Right renal cortex interstitium (tissue), 3 donors: ENCODE measurements at regions not wholly inside any gene's neighbourhood (a gene's known extent, or its start where the extent isn't known, plus 50 kb on each side); places are given as distances from the start of the nearest gene placed in this dataset.
"Not testable (repeated sequence)": the region's sequence is repeated elsewhere in the genome, so short reads cannot be mapped to it uniquely, and the experiment has no call there.

ENCODE experiments used
- DNase-seq, 3 donors: peaks; one replicate each; pipeline ENCODE4 v3.0.0-alpha.2; 2013; ENCODE audit warnings: low read depth in 3 of 3, low spot score in 2 of 3

GRCh38 chr5:67792891-67793290, 422.7 kb upstream of the PIK3R1 start:
- DNase-seq, result no peak

- DNase-seq, result no peak
These were observed 425.2 kb upstream of the PIK3R1 start for GRCh38 chr5:67790390-67790789.

DNA sequence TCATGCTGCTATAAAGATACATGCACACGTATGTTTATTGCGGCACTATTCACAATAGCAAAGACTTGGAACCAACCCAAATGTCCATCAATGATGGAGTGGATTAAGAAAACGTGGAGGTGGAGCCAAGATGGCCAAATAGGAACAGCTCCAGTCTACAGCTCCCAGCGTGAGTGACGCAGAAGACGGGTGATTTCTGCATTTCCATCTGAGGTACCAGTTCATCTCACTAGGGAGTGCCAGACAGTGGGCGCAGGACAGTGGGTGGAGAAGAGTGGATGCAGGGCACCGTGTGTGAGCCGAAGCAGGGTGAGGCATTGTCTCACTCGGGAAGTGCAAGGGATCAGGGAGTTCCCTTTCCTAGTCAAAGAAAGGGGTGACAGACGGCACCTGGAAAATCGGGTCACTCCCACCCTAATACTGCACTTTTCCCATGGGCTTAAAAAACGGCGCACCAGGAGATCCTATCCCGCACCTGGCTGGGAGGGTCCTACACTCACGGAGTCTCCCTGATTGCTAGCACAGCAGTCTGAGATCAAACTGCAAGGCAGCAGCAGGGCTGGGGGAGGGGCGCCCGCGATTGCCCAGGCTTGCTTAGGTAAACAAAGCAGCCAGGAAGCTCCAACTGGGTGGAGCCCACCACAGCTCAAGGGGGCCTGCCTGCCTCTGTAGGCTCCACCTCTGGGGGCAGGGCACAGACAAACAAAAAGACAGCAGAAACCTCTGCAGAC, 435.5 kb upstream of the PIK3R1 start:
- not testable (repeated sequence) for DNase-seq

GRCh38 chr5:67774786-67775185, 440.8 kb upstream of the PIK3R1 start:
- no peak for DNase-seq

GRCh38 chr5:67774267-67774552, 441.3 kb upstream of the PIK3R1 start:
- no peak for DNase-seq

DNA sequence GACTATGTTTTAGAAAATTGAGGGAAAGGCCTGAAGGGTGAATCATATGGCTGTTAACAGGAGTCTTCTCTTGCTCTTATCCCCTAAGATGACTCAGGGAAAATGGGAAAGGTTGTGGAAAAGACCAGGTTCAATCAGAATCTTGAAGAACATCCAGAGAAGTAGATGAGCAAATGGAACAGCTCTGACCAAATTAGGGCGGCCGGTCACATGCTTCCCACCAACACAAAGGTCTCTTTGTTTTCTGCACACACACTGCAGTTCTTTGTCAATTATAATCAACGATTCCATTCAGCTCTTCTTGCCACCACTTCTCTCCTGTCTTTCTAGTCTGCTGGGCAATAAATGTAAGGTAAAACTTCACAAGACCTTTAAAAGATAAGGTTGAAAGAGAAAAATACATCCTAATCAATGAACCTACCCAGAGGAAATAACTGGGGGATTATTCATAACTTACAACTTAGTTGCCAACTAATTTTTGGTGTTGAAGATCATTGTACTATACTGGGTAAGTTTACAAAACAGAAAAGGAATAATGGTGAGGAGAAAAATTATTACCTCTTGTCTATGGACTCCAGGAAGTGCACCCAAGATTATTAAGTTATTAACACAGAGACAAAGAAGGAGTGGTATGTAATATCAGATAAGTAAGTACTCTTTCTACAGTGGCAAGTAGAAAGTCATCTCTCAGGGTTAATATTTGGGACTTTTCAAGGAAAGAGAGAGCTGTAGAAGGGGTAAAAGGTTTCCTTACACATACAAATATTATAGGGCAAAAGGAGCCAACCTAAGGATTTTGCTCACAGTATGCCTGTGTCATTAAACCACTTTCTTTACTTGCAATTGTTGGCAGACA, 441.9 kb upstream of the PIK3R1 start:
- no peak for DNase-seq

DNA sequence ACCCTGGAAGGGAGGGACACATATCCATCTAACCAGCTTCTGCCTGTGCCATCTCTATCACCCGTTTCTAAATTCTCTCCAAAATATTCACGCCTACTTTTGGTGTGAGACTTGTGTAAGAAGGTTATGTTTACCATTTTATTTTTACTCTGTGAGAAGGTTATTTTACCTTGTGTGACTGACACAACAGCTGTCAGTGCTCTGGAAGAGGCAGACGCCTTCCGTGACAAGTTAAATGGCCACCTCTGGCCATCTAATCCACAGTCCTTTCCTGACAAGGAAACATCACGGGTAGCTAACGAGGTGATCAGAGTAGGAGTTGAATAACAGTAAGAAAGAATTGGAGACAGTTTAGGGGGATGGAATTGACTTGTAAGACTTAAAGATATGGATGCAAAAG, 443.8 kb upstream of the PIK3R1 start:
- no peak for DNase-seq

DNA sequence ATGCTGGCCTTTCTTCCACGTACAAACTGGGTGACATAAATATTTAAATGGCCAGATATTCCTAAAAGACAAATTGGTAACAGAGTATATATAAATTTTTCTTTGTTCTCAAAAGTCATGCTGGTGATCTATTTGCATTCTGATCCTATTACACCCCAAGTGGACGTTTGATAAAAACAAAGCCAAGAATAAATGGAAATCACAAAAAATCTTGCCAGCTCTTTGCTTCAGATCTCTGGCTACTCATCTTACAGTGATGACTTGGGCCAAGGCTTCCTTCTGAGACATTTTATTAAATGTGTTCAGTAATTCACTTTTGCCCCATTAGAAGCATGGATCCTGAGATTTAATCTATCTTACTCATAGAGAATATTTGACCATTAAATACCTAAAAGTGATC, 444.3 kb upstream of the PIK3R1 start:
- DNase-seq, result no peak

- no peak for DNase-seq
These were observed 445.0 kb upstream of the PIK3R1 start for GRCh38 chr5:67770431-67771025.

GRCh38 chr5:67765697-67766096, 449.9 kb upstream of the PIK3R1 start:
- no peak for DNase-seq

DNA sequence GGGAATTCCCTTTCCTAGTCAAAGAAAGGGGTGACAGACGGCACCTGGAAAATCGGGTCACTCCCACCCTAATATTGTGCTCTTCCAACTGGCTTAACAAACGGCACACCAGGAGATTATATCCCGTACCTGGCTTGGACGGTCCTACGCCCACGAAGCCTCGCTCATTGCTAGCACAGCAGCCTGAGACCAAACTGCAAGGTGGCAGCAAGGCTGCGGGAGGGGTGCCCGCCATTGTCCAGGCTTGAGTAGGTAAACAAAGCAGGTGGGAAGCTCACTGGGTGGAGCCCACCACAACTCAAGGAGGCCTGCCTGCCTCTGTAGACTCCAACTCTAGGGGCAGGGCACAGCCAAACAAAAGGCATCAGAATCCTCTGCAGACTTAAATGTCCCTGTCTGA, 457.8 kb upstream of the PIK3R1 start:
- not testable (repeated sequence) for DNase-seq

DNA sequence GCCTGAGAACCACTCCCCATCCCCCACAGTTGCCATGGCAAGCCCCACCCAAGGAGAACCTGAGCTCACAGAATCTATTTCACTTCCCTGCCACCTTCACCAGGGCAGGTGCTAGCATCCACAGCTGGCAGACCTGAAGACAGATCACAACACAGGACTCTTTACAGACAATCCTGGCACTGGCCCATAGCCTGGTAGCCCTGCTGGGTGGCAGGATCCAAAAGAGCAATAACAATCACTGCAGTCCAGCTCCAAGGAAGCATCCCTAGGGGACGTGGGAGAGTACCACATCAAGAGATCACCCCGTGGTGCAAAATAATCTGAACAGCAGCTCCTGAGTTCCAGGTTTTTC, 463.2 kb upstream of the PIK3R1 start:
- no peak for DNase-seq

DNA sequence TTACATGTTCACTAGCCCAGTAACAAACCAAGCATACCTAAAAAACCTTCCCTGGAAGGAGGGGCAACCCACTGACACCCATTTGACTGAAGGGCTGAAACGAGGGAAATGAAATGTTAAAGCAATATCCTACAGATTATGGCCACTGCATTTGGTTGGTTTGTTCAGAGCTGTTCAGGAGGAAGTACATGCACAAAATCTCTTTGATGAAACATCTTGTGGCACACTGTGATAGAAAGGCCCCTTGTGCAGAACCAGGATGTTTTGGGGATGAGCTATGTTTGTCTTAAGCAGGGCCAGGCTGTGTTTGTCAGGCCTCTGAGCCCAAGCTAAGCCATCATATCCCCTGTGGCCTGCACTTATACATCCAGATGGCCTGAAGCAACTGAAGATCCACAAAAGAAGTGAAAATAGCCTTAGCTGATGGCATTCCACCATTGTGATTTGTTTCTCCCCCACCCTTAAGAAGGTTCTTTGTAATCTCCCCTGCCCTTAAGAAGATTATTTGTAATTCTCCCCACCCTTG, 467.3 kb upstream of the PIK3R1 start:
- DNase-seq, result no peak

GRCh38 chr5:67747096-67747495, 468.5 kb upstream of the PIK3R1 start:
- DNase-seq, result no peak

- DNase-seq, result not testable (repeated sequence)
These were observed 468.9 kb upstream of the PIK3R1 start for GRCh38 chr5:67746608-67747007.

GRCh38 chr5:67746103-67746502, 469.5 kb upstream of the PIK3R1 start:
- no peak for DNase-seq

DNA sequence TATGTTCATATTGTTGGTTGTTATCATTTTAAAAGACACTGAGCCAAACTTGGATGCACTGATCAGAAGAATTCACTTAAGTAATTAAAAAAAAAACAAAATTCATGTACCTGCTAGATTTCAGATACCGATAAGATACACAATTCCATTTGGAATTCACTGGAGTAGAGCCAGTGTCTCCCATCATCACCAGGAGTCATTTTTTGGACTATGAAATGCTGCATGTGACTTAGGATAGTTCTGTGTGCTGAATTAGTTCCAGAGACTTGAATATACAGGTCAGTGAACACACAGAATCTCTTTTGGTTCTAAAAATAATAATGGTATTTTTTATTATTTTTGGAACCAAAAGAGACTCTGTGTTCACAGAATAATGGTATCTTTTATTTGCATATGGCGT, 482.6 kb upstream of the PIK3R1 start:
- DNase-seq, result no peak

- DNase-seq, result no peak
These were observed 483.1 kb upstream of the PIK3R1 start for GRCh38 chr5:67732471-67732870.

GRCh38 chr5:67731886-67732285, 483.7 kb upstream of the PIK3R1 start:
- DNase-seq, result no peak

DNA sequence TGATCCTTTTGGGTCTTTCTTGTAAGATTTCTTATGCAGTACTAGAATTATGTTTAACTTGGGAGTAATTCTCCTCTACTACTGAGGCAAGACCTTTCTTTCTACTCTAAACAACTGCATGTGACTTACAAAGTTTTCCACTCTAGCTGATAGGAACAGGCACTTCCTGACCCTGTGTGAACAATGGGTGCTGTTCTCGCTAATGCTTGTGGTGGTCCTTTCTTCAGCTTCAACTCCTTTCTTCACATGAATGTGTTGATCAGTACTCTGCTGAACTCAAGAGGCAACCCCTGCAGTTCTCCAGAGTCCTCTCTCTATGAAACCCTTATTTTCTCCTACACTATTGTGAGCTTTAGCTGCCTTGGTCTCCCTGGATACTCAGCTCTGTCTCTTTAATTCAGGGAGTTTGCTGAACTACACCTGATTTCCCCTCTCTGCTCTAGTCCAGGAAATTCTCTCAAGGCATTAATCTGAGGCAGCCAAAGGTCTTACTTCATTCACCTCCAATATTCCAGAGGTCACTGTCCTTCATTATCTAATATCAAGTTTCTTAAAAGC, 484.6 kb upstream of the PIK3R1 start:
- no peak for DNase-seq

GRCh38 chr5:67728326-67728890, 487.1 kb upstream of the PIK3R1 start:
- DNase-seq, result no peak
